Endothelial cell (in vitro differentiated cells): ENCODE measurements at regions not wholly inside any gene's neighbourhood (a gene's known extent, or its start where the extent isn't known, plus 50 kb on each side); places are given as distances from the start of the nearest gene placed in this dataset.

Experiments
- DNase-seq: peaks from one replicate; pipeline ENCODE4 v3.0.0; 2021; ENCODE audit warnings: low spot score
- H3K27ac Mint-ChIP-seq: one replicate; pipeline ENCODE4 v1.8.0; 2021; ENCODE audit warnings: mixed read lengths, inconsistent platforms; ENCODE audit not compliant: unreplicated experiment
- H3K27me3 Mint-ChIP-seq: one replicate; pipeline ENCODE4 v1.8.0; 2021; ENCODE audit warnings: mild to moderate bottlenecking, moderate library complexity, mixed read lengths, inconsistent platforms; ENCODE audit not compliant: unreplicated experiment
- H3K36me3 Mint-ChIP-seq: one replicate; pipeline ENCODE4 v1.8.0; 2021; ENCODE audit warnings: mild to moderate bottlenecking, low read depth, mixed read lengths, inconsistent platforms; ENCODE audit not compliant: unreplicated experiment
- H3K4me1 Mint-ChIP-seq: one replicate; pipeline ENCODE4 v1.8.0; 2021; ENCODE audit warnings: mild to moderate bottlenecking, mixed read lengths, inconsistent platforms; ENCODE audit not compliant: unreplicated experiment
- H3K4me3 Mint-ChIP-seq: one replicate; pipeline ENCODE4 v1.8.0; 2021; ENCODE audit warnings: mild to moderate bottlenecking, mixed read lengths, inconsistent platforms; ENCODE audit not compliant: unreplicated experiment
- H3K9me3 Mint-ChIP-seq: one replicate; pipeline ENCODE4 v1.8.0; 2021; ENCODE audit warnings: mixed read lengths, inconsistent platforms; ENCODE audit not compliant: unreplicated experiment
- TF ChIP-seq, protein P1 (sequence below): fragments of 200-600 bp; sonication (generic); IDR thresholded peaks from one replicate; pipeline ENCODE4 v1.5.0; 2021; ENCODE audit warnings: antibody characterized with exemption; ENCODE audit not compliant: unreplicated experiment

DNA sequence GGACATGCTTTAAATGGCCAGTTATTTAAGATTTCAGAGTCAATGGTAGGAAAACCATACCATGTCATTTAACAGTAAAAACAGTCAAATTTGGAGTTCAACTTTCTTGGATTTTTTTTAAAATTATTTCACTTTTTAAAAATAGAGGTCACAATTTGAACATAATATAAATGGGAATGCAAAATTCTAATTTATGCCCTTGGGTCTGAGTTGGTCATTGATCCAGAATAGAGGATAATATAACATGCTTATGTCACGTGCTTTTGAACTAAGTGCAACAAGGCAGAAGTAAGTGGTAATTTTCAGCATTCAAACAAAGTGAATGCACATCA is 113.1 kb upstream of the SLC35F3 start:
- Mint-ChIP-seq H3K27me3 (no peaks in the 10 kb centered on the region), H3K4me1 (peaks cover 6% of the 10 kb centered on the region), H3K9me3 (no peaks in the 10 kb centered on the region), H3K4me3 (no peak overlapping the region), H3K36me3 (no peaks in the 10 kb centered on the region), H3K27ac (no peak overlapping the region)
- TF ChIP-seq, protein P1, sequence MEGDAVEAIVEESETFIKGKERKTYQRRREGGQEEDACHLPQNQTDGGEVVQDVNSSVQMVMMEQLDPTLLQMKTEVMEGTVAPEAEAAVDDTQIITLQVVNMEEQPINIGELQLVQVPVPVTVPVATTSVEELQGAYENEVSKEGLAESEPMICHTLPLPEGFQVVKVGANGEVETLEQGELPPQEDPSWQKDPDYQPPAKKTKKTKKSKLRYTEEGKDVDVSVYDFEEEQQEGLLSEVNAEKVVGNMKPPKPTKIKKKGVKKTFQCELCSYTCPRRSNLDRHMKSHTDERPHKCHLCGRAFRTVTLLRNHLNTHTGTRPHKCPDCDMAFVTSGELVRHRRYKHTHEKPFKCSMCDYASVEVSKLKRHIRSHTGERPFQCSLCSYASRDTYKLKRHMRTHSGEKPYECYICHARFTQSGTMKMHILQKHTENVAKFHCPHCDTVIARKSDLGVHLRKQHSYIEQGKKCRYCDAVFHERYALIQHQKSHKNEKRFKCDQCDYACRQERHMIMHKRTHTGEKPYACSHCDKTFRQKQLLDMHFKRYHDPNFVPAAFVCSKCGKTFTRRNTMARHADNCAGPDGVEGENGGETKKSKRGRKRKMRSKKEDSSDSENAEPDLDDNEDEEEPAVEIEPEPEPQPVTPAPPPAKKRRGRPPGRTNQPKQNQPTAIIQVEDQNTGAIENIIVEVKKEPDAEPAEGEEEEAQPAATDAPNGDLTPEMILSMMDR, result no peak
- DNase-seq, result no peak

DNA sequence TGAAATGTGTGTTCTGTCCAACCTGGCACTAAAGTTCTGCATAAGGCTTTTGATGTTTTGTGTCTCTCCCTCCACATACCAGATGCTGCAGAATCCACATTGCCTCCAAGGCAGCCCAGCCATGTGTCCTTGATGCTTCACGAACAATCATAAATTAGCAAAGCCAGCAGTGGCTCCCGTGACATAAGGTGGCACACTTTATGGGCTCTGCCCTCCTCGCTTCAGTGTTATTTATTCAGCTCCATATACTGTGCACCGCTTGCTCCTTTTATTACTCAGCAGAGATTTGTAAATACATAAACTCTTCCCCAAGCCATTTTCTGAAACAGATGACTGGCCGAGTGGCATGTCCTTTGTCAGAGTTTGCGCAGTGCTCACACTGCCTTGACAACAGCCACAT is 112.8 kb upstream of the SLC35F3 start:
- no peak for DNase-seq
- Mint-ChIP-seq H3K27ac (no peak overlapping the region), H3K27me3 (no peaks in the 10 kb centered on the region), H3K36me3 (no peaks in the 10 kb centered on the region), H3K4me3 (no peak overlapping the region), H3K9me3 (no peaks in the 10 kb centered on the region), H3K4me1 (peaks cover 6% of the 10 kb centered on the region)
- TF ChIP-seq, protein P1, result no peak

DNA sequence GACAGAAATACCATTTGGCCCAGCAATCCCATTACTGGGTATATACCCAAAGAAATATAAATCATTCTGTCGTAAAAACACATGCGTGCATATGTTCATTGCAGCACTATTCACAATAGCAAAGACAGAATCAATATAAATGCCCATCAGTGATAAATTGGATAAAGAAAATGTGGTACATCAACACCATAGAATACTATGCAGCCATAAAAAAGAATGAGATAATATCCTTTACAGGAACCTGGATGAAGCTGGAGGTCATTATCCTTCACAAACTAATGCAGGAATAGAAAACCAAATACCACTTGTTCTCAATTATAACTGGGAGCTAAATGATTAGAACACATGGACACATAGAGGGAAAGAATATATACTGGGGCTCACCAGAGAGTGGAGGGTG is 109.6 kb upstream of the SLC35F3 start:
- no peak overlapping the region for H3K4me3 Mint-ChIP-seq
- TF ChIP-seq, protein P1, result no peak
- no peaks in the 10 kb centered on the region for H3K27me3 Mint-ChIP-seq
- H3K4me1 Mint-ChIP-seq, result peaks cover 6% of the 10 kb centered on the region
- peaks cover 6% of the 10 kb centered on the region for H3K36me3 Mint-ChIP-seq
- H3K9me3 Mint-ChIP-seq, result no peaks in the 10 kb centered on the region
- no peak for DNase-seq
- H3K27ac Mint-ChIP-seq, result no peak overlapping the region

DNA sequence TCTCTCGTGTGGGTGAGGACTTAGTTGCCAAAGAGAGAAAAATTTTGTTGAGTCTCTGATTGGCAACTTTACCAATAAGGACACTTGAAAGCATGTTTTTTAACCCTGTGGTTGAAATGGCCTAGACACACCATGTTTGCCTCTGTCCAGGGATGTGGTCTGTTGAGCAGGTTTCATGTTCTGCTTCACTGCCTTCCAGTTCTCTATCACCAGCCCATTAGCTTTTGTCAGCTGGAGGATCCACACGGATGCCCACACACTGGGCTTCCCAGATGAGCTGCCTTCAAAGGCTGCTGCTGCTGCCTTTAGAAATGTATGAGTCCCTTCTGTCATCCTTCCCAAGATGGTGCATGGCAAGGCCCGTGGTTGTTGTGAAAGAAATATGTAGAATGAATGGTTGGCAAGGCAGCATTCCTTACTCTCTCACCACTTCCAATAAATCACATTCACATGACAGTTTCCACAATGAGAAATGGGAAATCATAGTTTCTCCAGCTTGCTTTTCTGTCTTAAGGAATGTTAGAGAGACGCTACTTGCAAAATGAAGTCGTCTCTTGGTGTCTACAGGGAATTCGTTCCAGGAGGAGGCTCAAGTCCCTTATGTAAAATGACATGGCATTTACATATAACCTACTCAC is 108.2 kb upstream of the SLC35F3 start:
- Mint-ChIP-seq H3K4me1 (no peaks in the 10 kb centered on the region), H3K36me3 (peaks cover 6% of the 10 kb centered on the region), H3K27ac (no peak overlapping the region), H3K27me3 (no peaks in the 10 kb centered on the region), H3K4me3 (no peak overlapping the region), H3K9me3 (no peaks in the 10 kb centered on the region)
- TF ChIP-seq, protein P1, result no peak
- no peak for DNase-seq

DNA sequence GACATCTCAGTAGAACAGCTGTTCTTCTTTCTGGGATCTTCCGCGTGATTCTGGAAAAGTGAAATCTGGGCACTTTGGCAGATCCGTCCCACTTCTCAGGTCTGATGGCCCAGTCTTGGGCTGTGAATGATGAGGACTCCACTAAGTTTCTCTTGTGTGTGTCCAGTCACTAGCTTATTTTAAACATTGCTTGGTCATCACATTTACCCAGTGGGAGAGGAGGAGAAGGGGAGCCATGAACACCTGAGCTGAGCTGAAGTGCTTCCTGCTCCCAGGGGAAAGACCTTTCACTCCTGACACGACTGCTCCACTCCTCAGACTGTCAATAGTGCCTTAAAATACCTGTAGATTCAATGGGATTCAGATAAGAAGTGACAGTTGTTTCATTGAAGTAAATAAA is 101.9 kb upstream of the SLC35F3 start:
- TF ChIP-seq, protein P1, result no peak
- H3K4me1 Mint-ChIP-seq, result no peaks in the 10 kb centered on the region
- peaks cover 6% of the 10 kb centered on the region for H3K36me3 Mint-ChIP-seq
- DNase-seq, result no peak
- no peak overlapping the region for H3K4me3 Mint-ChIP-seq
- H3K9me3 Mint-ChIP-seq, result no peaks in the 10 kb centered on the region
- H3K27me3 Mint-ChIP-seq, result no peaks in the 10 kb centered on the region
- H3K27ac Mint-ChIP-seq, result no peak overlapping the region
